ENCODE measurements at regions not wholly inside any gene's neighbourhood (a gene's known extent, or its start where the extent isn't known, plus 50 kb on each side); places are given as distances from the start of the nearest gene placed in this dataset.

GRCh38 chr14:101102875-101103274, 199.4 kb upstream of the RTL1 start:
- CTCF ChIA-PET, result no interaction called here
- DNase-seq (ENCODE audit: low read depth, low spot score) (no peak), ATAC-seq (no peak)
- Histone ChIP-seq H3K36me3 (ENCODE audit: control insufficient read depth, insufficient read depth, low read length) (no peaks in the 10 kb centered on the region), H3K27me3 (ENCODE audit: control insufficient read depth, insufficient read depth, low read length) (no peaks in the 10 kb centered on the region), H3K27ac (ENCODE audit: low read length) (no peak overlapping the region), H3K4me1 (ENCODE audit: control insufficient read depth, insufficient read depth, low read length) (no peaks in the 10 kb centered on the region), H3K4me3 (ENCODE audit: low read depth in 2 of 2, low read length in 2 of 2) (no peak overlapping the region), H3K9me3 (ENCODE audit: control insufficient read depth, insufficient read depth, low read depth, low read length) (no peaks in the 10 kb centered on the region)
- in situ Hi-C loops (cut with HindIII; ENCODE audit: low pct_unique_long_range_greater_than_20kb, low sequenced_read_pairs) (no loop called here), intact Hi-C loops (cut with micrococcal nuclease; ENCODE audit: unreplicated experiment) (no loop called here)
- POLR2A ChIA-PET, result no interaction called here
- BruUV-seq (replicated peaks), result no TSS peak
- TF ChIP-seq POLR2AphosphoS5 (IDR thresholded peaks at IDR 0.05; ENCODE audit: low read depth, low read length), result no peak
- TF ChIP-seq TCF7L2 (IDR thresholded peaks at IDR 0.05; ENCODE audit: low read depth, low read length), result no peak
- TF ChIP-seq CTCF (IDR thresholded peaks at IDR 0.05), result no peak
- no peak for TF ChIP-seq SIN3A (IDR thresholded peaks at IDR 0.05; ENCODE audit: borderline replicate concordance, insufficient read depth, low read depth, low read length)
- no peak for TF ChIP-seq REST (IDR thresholded peaks at IDR 0.05; ENCODE audit: insufficient read depth in 1 of 2, low read depth in 2 of 2, low read length in 1 of 2)

- Histone ChIP-seq H3K36me3 (ENCODE audit: control insufficient read depth, insufficient read depth, low read length) (no peaks in the 10 kb centered on the region), H3K4me1 (ENCODE audit: control insufficient read depth, insufficient read depth, low read length) (no peaks in the 10 kb centered on the region), H3K9me3 (ENCODE audit: control insufficient read depth, insufficient read depth, low read depth, low read length) (no peaks in the 10 kb centered on the region), H3K27ac (ENCODE audit: low read length) (no peak overlapping the region), H3K27me3 (ENCODE audit: control insufficient read depth, insufficient read depth, low read length) (no peaks in the 10 kb centered on the region), H3K4me3 (ENCODE audit: low read depth in 2 of 2, low read length in 2 of 2) (no peak overlapping the region)
- no peak for TF ChIP-seq SIN3A (IDR thresholded peaks at IDR 0.05; ENCODE audit: borderline replicate concordance, insufficient read depth, low read depth, low read length)
- no peak for TF ChIP-seq TCF7L2 (IDR thresholded peaks at IDR 0.05; ENCODE audit: low read depth, low read length)
- CTCF ChIA-PET, result no interaction called here
- ATAC-seq, result no peak
- POLR2A ChIA-PET, result no interaction called here
- in situ Hi-C loops (cut with HindIII; ENCODE audit: low pct_unique_long_range_greater_than_20kb, low sequenced_read_pairs) (no loop called here), intact Hi-C loops (cut with micrococcal nuclease; ENCODE audit: unreplicated experiment) (no loop called here)
- no peak for DNase-seq (ENCODE audit: low read depth, low spot score)
- no TSS peak for BruUV-seq (replicated peaks)
Observed at GRCh38 chr14:101103321-101103901, 199.9 kb upstream of the RTL1 start.

- no peaks in the 10 kb centered on the region for H3K36me3 ChIP-seq (ENCODE audit: control insufficient read depth, insufficient read depth, low read length)
- H3K27ac ChIP-seq (ENCODE audit: low read length), result no peak overlapping the region
- no peaks in the 10 kb centered on the region for H3K4me1 ChIP-seq (ENCODE audit: control insufficient read depth, insufficient read depth, low read length)
- ChIA-PET POLR2A (no interaction called here), CTCF (no interaction called here)
- BruUV-seq (replicated peaks), result no TSS peak
- ATAC-seq, result no peak
- no peak for DNase-seq (ENCODE audit: low read depth, low spot score)
- H3K27me3 ChIP-seq (ENCODE audit: control insufficient read depth, insufficient read depth, low read length), result no peaks in the 10 kb centered on the region
- in situ Hi-C loops (cut with HindIII; ENCODE audit: low pct_unique_long_range_greater_than_20kb, low sequenced_read_pairs), result no loop called here
- no peak overlapping the region for H3K4me3 ChIP-seq (ENCODE audit: low read depth in 2 of 2, low read length in 2 of 2)
- no peak for TF ChIP-seq REST (IDR thresholded peaks at IDR 0.05; ENCODE audit: insufficient read depth in 1 of 2, low read depth in 2 of 2, low read length in 1 of 2)
- TF ChIP-seq CTCF (IDR thresholded peaks at IDR 0.05), result no peak
- no peak for TF ChIP-seq TCF7L2 (IDR thresholded peaks at IDR 0.05; ENCODE audit: low read depth, low read length)
- TF ChIP-seq SIN3A (IDR thresholded peaks at IDR 0.05; ENCODE audit: borderline replicate concordance, insufficient read depth, low read depth, low read length), result no peak
- no peak for TF ChIP-seq POLR2AphosphoS5 (IDR thresholded peaks at IDR 0.05; ENCODE audit: low read depth, low read length)
- H3K9me3 ChIP-seq (ENCODE audit: control insufficient read depth, insufficient read depth, low read depth, low read length), result no peaks in the 10 kb centered on the region
- intact Hi-C loops (cut with micrococcal nuclease; ENCODE audit: unreplicated experiment), result no loop called here
Observed at GRCh38 chr14:101104485-101104884, 201.0 kb upstream of the RTL1 start.

All from Panc1 (cell line).